Uterus (tissue), 2 donors: ENCODE measurements at regions not wholly inside any gene's neighbourhood (a gene's known extent, or its start where the extent isn't known, plus 50 kb on each side); places are given as distances from the start of the nearest gene placed in this dataset.

ENCODE experiments used
- POLR2A ChIP-seq, 2 donors: fragments of 450-650 bp; IDR thresholded peaks; one replicate each; pipeline ENCODE4 v1.6.1; 2016; ENCODE audit warnings: antibody characterized with exemption in 2 of 2, mild to moderate bottlenecking in 1 of 2, moderate library complexity in 1 of 2
- TF ChIP-seq, protein P1 (sequence below), 4 experiments: fragments of 200-600 bp in 2 of 4; fragments of 450-650 bp in 2 of 4; sonication (generic) in 2 of 4; IDR thresholded peaks; one replicate each; pipeline ENCODE4 v1.5.1; 2016 to 2019; ENCODE audit warnings: antibody characterized with exemption in 4 of 4, mild to moderate bottlenecking in 2 of 4, moderate library complexity in 1 of 4

DNA sequence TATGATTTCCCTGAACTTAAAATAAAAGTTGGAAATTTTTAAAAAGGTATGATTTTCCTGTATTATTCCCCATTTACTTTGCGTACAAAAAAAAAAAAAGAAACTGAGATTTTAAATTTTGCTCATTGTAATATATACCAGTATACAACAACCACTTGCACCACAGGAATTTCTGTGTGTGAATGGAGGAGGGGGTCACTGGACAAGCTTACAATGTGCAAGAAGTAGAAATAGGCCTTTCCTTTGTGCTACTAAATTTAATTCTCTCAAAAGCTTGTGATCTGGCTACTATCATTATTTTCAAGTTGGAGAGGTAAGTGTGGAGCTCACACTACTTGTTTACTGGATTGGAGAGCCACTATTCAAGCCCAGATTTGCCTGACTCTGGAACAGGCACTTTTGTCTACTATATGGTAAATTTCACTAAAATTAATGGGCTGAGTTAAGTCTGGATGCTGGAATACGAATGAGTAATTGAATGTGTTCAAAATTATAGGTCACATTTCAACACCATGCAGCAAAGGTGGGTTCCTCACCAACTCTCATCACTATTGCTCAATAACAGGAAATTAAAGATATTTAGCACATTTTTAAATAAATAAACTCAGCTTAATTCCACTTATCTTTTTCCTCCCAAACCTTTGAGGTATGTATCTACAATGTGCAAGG is 148.0 kb upstream of the MBNL1 start:
- TF ChIP-seq, protein P1, sequence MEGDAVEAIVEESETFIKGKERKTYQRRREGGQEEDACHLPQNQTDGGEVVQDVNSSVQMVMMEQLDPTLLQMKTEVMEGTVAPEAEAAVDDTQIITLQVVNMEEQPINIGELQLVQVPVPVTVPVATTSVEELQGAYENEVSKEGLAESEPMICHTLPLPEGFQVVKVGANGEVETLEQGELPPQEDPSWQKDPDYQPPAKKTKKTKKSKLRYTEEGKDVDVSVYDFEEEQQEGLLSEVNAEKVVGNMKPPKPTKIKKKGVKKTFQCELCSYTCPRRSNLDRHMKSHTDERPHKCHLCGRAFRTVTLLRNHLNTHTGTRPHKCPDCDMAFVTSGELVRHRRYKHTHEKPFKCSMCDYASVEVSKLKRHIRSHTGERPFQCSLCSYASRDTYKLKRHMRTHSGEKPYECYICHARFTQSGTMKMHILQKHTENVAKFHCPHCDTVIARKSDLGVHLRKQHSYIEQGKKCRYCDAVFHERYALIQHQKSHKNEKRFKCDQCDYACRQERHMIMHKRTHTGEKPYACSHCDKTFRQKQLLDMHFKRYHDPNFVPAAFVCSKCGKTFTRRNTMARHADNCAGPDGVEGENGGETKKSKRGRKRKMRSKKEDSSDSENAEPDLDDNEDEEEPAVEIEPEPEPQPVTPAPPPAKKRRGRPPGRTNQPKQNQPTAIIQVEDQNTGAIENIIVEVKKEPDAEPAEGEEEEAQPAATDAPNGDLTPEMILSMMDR (IDR thresholded peaks at IDR 0.05): no peak
- no peak for TF ChIP-seq POLR2A (IDR thresholded peaks at IDR 0.05)
